ENCODE measurements at regions not wholly inside any gene's neighbourhood (a gene's known extent, or its start where the extent isn't known, plus 50 kb on each side); places are given as distances from the start of the nearest gene placed in this dataset.

DNA sequence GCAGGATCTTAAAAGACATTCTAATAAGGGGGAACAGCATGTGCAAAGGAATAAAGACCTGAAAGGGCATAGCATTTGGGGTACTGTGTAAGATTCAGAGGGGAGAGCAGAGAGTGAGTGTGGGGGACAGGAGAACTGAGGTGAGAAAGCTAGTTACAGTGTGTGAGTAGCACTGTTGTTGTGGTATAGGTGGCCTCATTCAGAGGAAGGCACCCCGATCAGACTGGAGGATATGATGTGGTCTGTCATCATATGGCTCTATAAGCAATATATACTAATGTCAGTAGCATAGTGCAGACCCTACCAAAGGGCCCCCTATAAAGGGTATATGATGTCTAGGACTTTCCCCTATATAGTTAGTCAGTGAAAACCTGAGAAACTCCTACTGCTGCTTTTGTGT is 175.8 kb downstream of the FMR1NB start:
- TF ChIP-seq, protein P1, sequence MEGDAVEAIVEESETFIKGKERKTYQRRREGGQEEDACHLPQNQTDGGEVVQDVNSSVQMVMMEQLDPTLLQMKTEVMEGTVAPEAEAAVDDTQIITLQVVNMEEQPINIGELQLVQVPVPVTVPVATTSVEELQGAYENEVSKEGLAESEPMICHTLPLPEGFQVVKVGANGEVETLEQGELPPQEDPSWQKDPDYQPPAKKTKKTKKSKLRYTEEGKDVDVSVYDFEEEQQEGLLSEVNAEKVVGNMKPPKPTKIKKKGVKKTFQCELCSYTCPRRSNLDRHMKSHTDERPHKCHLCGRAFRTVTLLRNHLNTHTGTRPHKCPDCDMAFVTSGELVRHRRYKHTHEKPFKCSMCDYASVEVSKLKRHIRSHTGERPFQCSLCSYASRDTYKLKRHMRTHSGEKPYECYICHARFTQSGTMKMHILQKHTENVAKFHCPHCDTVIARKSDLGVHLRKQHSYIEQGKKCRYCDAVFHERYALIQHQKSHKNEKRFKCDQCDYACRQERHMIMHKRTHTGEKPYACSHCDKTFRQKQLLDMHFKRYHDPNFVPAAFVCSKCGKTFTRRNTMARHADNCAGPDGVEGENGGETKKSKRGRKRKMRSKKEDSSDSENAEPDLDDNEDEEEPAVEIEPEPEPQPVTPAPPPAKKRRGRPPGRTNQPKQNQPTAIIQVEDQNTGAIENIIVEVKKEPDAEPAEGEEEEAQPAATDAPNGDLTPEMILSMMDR (IDR thresholded peaks at IDR 0.05) = no peak
- no peak for TF ChIP-seq POLR2AphosphoS5 (IDR thresholded peaks at IDR 0.05)
- TF ChIP-seq POLR2A (IDR thresholded peaks at IDR 0.05) = no peak
